HepG2 (cell line): ENCODE measurements at regions not wholly inside any gene's neighbourhood (a gene's known extent, or its start where the extent isn't known, plus 50 kb on each side); places are given as distances from the start of the nearest gene placed in this dataset.
"Not testable (repeated sequence)": the region's sequence is repeated elsewhere in the genome, so short reads cannot be mapped to it uniquely, and the experiment has no call there.

Source experiments
- ATAC-seq: fragments of 200-7000 bp; cut with Tn5 transposase; 3 replicates; pipeline ENCODE4 v1.9.1; 2020; ENCODE audit warnings: mild to moderate bottlenecking, moderate library complexity
- BruUV-seq: library from RNA; stranded (reverse); fragments of 400-500 nt; replicated peaks from 2 replicates; lab custom pipeline; 2021; lab: Mats Ljungman, UMichigan
- CTCF ChIA-PET: fragments of 300-600 bp; formaldehyde crosslinking; extraction: SDS; loops from one replicate; lab custom pipeline; 2021; ENCODE audit warnings: low total read pairs, inconsistent platforms, low intra/inter-chr PET ratio; lab: Yijun Ruan, JAX
- POLR2A ChIA-PET: fragments of 350-600 bp; sonication (Branson Sonifier 250); formaldehyde crosslinking; loops from one replicate; lab custom pipeline; 2020; ENCODE audit warnings: antibody characterized with exemption, inconsistent platforms; lab: Yijun Ruan, JAX
- DNase-seq: peaks from one replicate; pipeline ENCODE4 v3.0.0-alpha.2; 2015; ENCODE audit warnings: low spot score
- FAIRE-seq: peaks from 3 replicates; lab custom pipeline; 2011; peaks lifted over from hg19 to GRCh38; lab: Jason Lieb, UNC
- H2AFZ ChIP-seq: one replicate; pipeline ENCODE4 v1.6.1; 2011; ENCODE audit warnings: low read length, inconsistent platforms
- H3K27ac ChIP-seq: fragments of 300-600 bp; 3 replicates; pipeline ENCODE4 v1.8.0; 2011; ENCODE audit warnings: mixed run types, mild to moderate bottlenecking, mixed read lengths, low read length, inconsistent platforms; ENCODE audit not compliant: insufficient read depth; ENCODE audit errors: extremely low read length
- H3K27me3 ChIP-seq, 2 experiments: fragments of 200-600 bp in 1 of 2; 2 replicates in 1 of 2; 3 replicates in 1 of 2; pipeline versions ENCODE4 v1.6.0 to v1.8.0; 2011; ENCODE audit warnings: low read length in 2 of 2, mild to moderate bottlenecking in 2 of 2, moderate library complexity in 2 of 2, inconsistent platforms in 1 of 2; ENCODE audit not compliant: insufficient read depth in 2 of 2, control insufficient read depth in 1 of 2
- H3K36me3 ChIP-seq, 2 experiments: fragments of 200-600 bp in 1 of 2; replicated peaks in 1 of 2; 2 replicates in 1 of 2; 3 replicates in 1 of 2; pipeline versions ENCODE4 v1.5.1 to v1.8.0; 2011; ENCODE audit warnings: low read length in 2 of 2, inconsistent platforms in 1 of 2; ENCODE audit not compliant: insufficient read depth in 2 of 2, control insufficient read depth in 1 of 2
- H3K4me1 ChIP-seq: 2 replicates; pipeline ENCODE4 v1.5.1; 2012; ENCODE audit warnings: low read length, inconsistent platforms; ENCODE audit not compliant: insufficient read depth
- H3K4me2 ChIP-seq: 2 replicates; pipeline ENCODE4 v1.6.0; 2011; ENCODE audit warnings: low read depth, low read length, inconsistent platforms
- H3K4me3 ChIP-seq, 3 experiments: fragments of 200-600 bp in 1 of 3; sonication (generic), shearing (Covaris generic) in 1 of 3; replicated peaks in 1 of 3; 2 replicates each; pipeline ENCODE4 v1.5.1; 2011 to 2016; ENCODE audit warnings: low read length in 3 of 3, inconsistent platforms in 2 of 3, low read depth in 2 of 3, mild to moderate bottlenecking in 2 of 3, control low read depth in 1 of 3, mixed read lengths in 1 of 3; ENCODE audit not compliant: insufficient read depth in 1 of 3
- H3K79me2 ChIP-seq: one replicate; pipeline ENCODE4 v1.6.1; 2011; ENCODE audit warnings: low read length, inconsistent platforms; ENCODE audit not compliant: insufficient read depth
- H3K9ac ChIP-seq: 2 replicates; pipeline ENCODE4 v1.6.0; 2011; ENCODE audit warnings: mild to moderate bottlenecking, low read depth, low read length, inconsistent platforms; ENCODE audit not compliant: insufficient read depth
- H3K9me3 ChIP-seq: 2 replicates; pipeline ENCODE4 v1.5.1; 2012; ENCODE audit warnings: mild to moderate bottlenecking, low read length
- H4K20me1 ChIP-seq: 2 replicates; pipeline ENCODE4 v1.6.0; 2011; ENCODE audit warnings: inconsistent platforms, mild to moderate bottlenecking, low read length, moderate library complexity; ENCODE audit not compliant: insufficient read depth
- WGBS: methylation state at CpG from one replicate; pipeline ENCODE4 v1.1.6; 2017; ENCODE audit warnings: low lambda C conversion rate; 5-methylcytosine and 5-hydroxymethylcytosine counted together
- in situ Hi-C: cut with HindIII; loops from 2 replicates; pipeline ENCODE4 v1.10.0; 2017; ENCODE audit warnings: low pct_unique_long_range_greater_than_20kb; ENCODE audit not compliant: extremely low pct_ligation_motif_present
- intact Hi-C: fragments of 100-400 bp; cut with micrococcal nuclease; formaldehyde crosslinking; loops from one replicate; pipeline ENCODE4 v1.10.0; 2022; ENCODE audit not compliant: unreplicated experiment

GRCh38 chr18:14627336-14627735 is 83.9 kb upstream of the POTEC start:
- H3K4me1 ChIP-seq, H3K79me2 ChIP-seq, H4K20me1 ChIP-seq, H3K27me3 ChIP-seq, CTCF ChIA-PET, DNase-seq, ATAC-seq, POLR2A ChIA-PET, in situ Hi-C loops, H2AFZ ChIP-seq, BruUV-seq, H3K9ac ChIP-seq, H3K4me2 ChIP-seq, H3K36me3 ChIP-seq, H3K9me3 ChIP-seq, H3K4me3 ChIP-seq, H3K27ac ChIP-seq, FAIRE-seq, intact Hi-C loops: not testable (repeated sequence)
- 7% methylated on average over 4 of the region's 5 CpGs for WGBS

GRCh38 chr18:14628323-14628978 is 85.1 kb upstream of the POTEC start:
- H3K4me2 ChIP-seq, intact Hi-C loops, in situ Hi-C loops, ATAC-seq, H3K4me1 ChIP-seq, POLR2A ChIA-PET, H3K27ac ChIP-seq, H4K20me1 ChIP-seq, FAIRE-seq, H3K9me3 ChIP-seq, BruUV-seq, H3K9ac ChIP-seq, H3K27me3 ChIP-seq, H3K4me3 ChIP-seq, DNase-seq, CTCF ChIA-PET, H2AFZ ChIP-seq, H3K79me2 ChIP-seq, H3K36me3 ChIP-seq: not testable (repeated sequence)
- 17% methylated on average over 3 of the region's 3 CpGs for WGBS

DNA sequence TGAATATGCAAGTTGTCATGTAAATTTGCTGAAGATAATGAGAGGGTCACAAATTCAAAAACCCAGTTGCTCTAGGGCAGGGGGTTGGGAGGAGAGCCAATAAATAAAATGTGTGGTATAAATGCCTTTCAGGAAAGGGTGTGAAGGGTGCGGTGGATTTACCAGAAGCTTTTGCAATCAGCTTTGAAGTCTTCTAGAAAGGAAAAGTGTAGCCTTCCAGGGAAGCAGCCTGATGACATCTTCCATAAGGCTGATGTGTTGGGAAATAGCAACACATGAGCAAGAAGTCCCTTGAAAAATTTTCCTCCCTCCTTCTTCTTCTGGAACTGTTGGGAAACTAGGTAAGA is 85.6 kb upstream of the POTEC start:
- H4K20me1 ChIP-seq, POLR2A ChIA-PET, FAIRE-seq, intact Hi-C loops, H2AFZ ChIP-seq, H3K27me3 ChIP-seq, H3K4me3 ChIP-seq, DNase-seq, H3K79me2 ChIP-seq, H3K36me3 ChIP-seq, H3K4me2 ChIP-seq, H3K27ac ChIP-seq, H3K4me1 ChIP-seq, H3K9me3 ChIP-seq, CTCF ChIA-PET, in situ Hi-C loops, H3K9ac ChIP-seq, ATAC-seq, BruUV-seq: not testable (repeated sequence)
- WGBS: 0% methylated on average over 1 of the region's 1 CpG

GRCh38 chr18:14632976-14633375 is 89.6 kb upstream of the POTEC start:
- H3K9me3 ChIP-seq, ATAC-seq, FAIRE-seq, DNase-seq, BruUV-seq, intact Hi-C loops, H3K4me2 ChIP-seq, H3K27ac ChIP-seq, H3K4me3 ChIP-seq, in situ Hi-C loops, POLR2A ChIA-PET, H3K27me3 ChIP-seq, H3K4me1 ChIP-seq, H3K79me2 ChIP-seq, CTCF ChIA-PET, H2AFZ ChIP-seq, H4K20me1 ChIP-seq, H3K9ac ChIP-seq, H3K36me3 ChIP-seq: not testable (repeated sequence)
- 52% methylated on average over 3 of the region's 16 CpGs for WGBS
